ENCODE measurements at regions not wholly inside any gene's neighbourhood (a gene's known extent, or its start where the extent isn't known, plus 50 kb on each side); places are given as distances from the start of the nearest gene placed in this dataset.

DNA sequence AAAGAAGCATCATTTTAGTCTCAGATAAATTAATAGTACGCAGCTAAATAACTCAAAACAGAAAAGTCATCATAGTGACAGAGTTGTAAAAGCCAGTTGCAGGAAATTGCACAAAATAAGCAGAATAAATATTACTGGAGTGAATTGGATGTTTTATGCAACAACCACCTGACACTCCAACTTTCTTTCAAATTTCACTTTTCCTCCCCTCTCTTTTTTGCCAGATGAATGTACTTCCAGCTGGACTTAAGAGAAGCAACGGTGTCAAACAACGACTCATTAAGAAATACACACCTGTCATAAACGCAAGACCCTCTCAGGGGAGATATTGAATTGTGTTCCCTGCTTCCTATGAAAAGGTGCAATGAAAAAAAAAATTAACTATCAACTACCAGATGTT lies 120.2 kb upstream of the HCCS start:
- TF ChIP-seq, protein P1, sequence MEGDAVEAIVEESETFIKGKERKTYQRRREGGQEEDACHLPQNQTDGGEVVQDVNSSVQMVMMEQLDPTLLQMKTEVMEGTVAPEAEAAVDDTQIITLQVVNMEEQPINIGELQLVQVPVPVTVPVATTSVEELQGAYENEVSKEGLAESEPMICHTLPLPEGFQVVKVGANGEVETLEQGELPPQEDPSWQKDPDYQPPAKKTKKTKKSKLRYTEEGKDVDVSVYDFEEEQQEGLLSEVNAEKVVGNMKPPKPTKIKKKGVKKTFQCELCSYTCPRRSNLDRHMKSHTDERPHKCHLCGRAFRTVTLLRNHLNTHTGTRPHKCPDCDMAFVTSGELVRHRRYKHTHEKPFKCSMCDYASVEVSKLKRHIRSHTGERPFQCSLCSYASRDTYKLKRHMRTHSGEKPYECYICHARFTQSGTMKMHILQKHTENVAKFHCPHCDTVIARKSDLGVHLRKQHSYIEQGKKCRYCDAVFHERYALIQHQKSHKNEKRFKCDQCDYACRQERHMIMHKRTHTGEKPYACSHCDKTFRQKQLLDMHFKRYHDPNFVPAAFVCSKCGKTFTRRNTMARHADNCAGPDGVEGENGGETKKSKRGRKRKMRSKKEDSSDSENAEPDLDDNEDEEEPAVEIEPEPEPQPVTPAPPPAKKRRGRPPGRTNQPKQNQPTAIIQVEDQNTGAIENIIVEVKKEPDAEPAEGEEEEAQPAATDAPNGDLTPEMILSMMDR (IDR thresholded peaks at IDR 0.05; ENCODE audit: low read length), result no peak
- TF ChIP-seq EZH2 (optimal IDR thresholded peaks at IDR 0.05; ENCODE audit: low read depth, low read length), result no peak
- no peak for TF ChIP-seq EZH2phosphoT487 (IDR thresholded peaks at IDR 0.05; ENCODE audit: low read length)
